ENCODE measurements at regions not wholly inside any gene's neighbourhood (a gene's known extent, or its start where the extent isn't known, plus 50 kb on each side); places are given as distances from the start of the nearest gene placed in this dataset.

DNA sequence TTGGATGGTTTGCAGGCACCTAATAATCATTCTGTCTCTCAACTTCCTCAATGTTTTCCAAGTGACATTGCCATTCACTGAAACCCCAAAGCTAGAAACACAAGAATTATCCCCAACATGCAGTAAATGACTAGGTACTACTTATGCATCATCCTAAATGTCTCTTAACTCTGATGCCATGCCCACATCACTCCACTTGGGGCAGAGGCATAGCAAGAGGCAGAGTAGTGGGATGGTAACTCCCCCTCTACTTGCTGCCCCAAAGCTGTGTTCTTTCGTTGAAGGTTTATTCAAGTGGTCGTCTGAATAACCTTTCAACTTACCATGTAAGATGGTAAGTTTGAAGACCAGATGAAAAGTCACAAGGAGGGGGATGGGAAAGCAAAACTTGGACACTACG lies 77.9 kb upstream of the SOX5 start:
- Histone ChIP-seq H3K4me2 (ENCODE audit: low read depth, low read length, poor library complexity, severe bottlenecking) (no peak overlapping the region), H3K27me3 (ENCODE audit: low read length) (no peaks in the 10 kb centered on the region), H3K9me3 (ENCODE audit: insufficient read depth, low read length) (no peaks in the 10 kb centered on the region), H3K27ac (ENCODE audit: low read depth, low read length) (no peak overlapping the region), H2AFZ (ENCODE audit: low read depth, low read length, severe bottlenecking) (no peak overlapping the region), H4K20me1 (ENCODE audit: low read depth, low read length) (no peaks in the 10 kb centered on the region), H3K9me2 (replicated peaks; ENCODE audit: insufficient read depth, low read length) (no peaks in the 10 kb centered on the region), H3F3A (ENCODE audit: insufficient read depth) (no peaks in the 10 kb centered on the region), H3K79me2 (ENCODE audit: insufficient read depth, low read length) (no peaks in the 10 kb centered on the region), H3K36me3 (ENCODE audit: low read length) (no peaks in the 10 kb centered on the region), H3K9ac (ENCODE audit: low read length) (no peak overlapping the region), H3K4me3 (ENCODE audit: insufficient read depth, low read length, poor library complexity, severe bottlenecking) (no peak overlapping the region)
- TF ChIP-seq EZH2phosphoT487 (conservative IDR thresholded peaks at IDR 0.05; ENCODE audit: low read length), result no peak
- TF ChIP-seq, protein P1, sequence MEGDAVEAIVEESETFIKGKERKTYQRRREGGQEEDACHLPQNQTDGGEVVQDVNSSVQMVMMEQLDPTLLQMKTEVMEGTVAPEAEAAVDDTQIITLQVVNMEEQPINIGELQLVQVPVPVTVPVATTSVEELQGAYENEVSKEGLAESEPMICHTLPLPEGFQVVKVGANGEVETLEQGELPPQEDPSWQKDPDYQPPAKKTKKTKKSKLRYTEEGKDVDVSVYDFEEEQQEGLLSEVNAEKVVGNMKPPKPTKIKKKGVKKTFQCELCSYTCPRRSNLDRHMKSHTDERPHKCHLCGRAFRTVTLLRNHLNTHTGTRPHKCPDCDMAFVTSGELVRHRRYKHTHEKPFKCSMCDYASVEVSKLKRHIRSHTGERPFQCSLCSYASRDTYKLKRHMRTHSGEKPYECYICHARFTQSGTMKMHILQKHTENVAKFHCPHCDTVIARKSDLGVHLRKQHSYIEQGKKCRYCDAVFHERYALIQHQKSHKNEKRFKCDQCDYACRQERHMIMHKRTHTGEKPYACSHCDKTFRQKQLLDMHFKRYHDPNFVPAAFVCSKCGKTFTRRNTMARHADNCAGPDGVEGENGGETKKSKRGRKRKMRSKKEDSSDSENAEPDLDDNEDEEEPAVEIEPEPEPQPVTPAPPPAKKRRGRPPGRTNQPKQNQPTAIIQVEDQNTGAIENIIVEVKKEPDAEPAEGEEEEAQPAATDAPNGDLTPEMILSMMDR (IDR thresholded peaks at IDR 0.05; ENCODE audit: insufficient read depth, low read length, poor library complexity, severe bottlenecking), result no peak

DNA sequence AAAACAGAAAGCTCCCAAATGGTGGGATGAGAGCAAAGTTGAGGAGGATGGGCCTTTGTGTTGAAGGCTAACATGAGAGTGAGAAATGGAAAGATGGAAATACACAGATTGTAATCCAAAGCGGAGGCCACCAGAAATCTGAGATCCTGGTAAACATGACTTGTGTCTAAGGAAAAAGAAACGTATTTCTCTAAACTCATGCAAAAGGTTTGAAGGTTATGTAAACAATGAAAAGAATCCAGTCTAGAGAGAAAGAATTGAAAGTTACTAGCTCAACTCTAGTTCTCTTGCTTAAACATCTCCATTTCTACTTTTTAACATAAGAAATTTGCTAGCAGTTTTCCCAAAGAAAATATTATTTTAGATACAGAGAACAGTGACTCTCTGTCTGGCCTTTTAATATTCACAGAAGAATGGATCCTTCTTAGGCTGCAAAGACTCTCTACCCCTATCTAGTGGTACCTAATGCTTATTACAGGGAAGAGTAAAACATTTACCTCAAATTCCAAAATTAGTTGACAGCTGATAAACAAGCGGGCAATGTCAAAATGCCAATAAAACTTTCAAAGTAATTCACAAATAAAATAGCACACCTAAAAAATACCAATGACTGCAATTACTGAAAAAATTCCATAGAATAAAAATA lies 75.8 kb upstream of the SOX5 start:
- H3K4me3 ChIP-seq (ENCODE audit: insufficient read depth, low read length, poor library complexity, severe bottlenecking), result no peak overlapping the region
- no peak overlapping the region for H3K27ac ChIP-seq (ENCODE audit: low read depth, low read length)
- H3K4me2 ChIP-seq (ENCODE audit: low read depth, low read length, poor library complexity, severe bottlenecking), result no peak overlapping the region
- H3K79me2 ChIP-seq (ENCODE audit: insufficient read depth, low read length), result no peaks in the 10 kb centered on the region
- H4K20me1 ChIP-seq (ENCODE audit: low read depth, low read length), result no peaks in the 10 kb centered on the region
- H3K9me3 ChIP-seq (ENCODE audit: insufficient read depth, low read length), result no peaks in the 10 kb centered on the region
- H3K9ac ChIP-seq (ENCODE audit: low read length), result no peak overlapping the region
- TF ChIP-seq EZH2phosphoT487 (conservative IDR thresholded peaks at IDR 0.05; ENCODE audit: low read length), result no peak
- TF ChIP-seq, protein P1 (IDR thresholded peaks at IDR 0.05; ENCODE audit: insufficient read depth, low read length, poor library complexity, severe bottlenecking), result no peak
- H3K27me3 ChIP-seq (ENCODE audit: low read length), result no peaks in the 10 kb centered on the region
- H3F3A ChIP-seq (ENCODE audit: insufficient read depth), result no peaks in the 10 kb centered on the region
- no peak overlapping the region for H2AFZ ChIP-seq (ENCODE audit: low read depth, low read length, severe bottlenecking)
- H3K36me3 ChIP-seq (ENCODE audit: low read length), result no peaks in the 10 kb centered on the region
- no peaks in the 10 kb centered on the region for H3K9me2 ChIP-seq (replicated peaks; ENCODE audit: insufficient read depth, low read length)

DNA sequence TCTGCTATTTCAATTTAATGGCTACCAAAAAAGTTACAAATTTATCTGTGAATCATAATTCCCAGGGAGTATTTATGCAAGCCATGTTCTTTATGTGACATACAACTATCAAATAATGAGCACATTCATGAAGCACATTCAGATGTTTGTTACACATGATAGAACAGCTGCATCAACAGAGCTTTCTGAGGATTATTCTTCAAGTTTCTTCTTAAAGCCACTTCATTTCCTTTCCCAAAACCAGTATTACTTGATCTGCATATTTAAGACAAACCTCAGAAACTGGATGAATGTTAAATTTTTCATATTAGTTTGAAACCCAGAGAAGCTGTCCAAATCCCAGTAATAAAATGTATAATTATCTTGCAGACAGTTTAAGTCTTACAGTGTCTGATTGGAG lies 73.6 kb upstream of the SOX5 start:
- no peak for TF ChIP-seq EZH2phosphoT487 (conservative IDR thresholded peaks at IDR 0.05; ENCODE audit: low read length)
- TF ChIP-seq, protein P1 (IDR thresholded peaks at IDR 0.05; ENCODE audit: insufficient read depth, low read length, poor library complexity, severe bottlenecking), result no peak
- H3K9ac ChIP-seq (ENCODE audit: low read length), result no peak overlapping the region
- no peak overlapping the region for H3K4me3 ChIP-seq (ENCODE audit: insufficient read depth, low read length, poor library complexity, severe bottlenecking)
- H3K4me2 ChIP-seq (ENCODE audit: low read depth, low read length, poor library complexity, severe bottlenecking), result no peak overlapping the region
- H2AFZ ChIP-seq (ENCODE audit: low read depth, low read length, severe bottlenecking), result no peak overlapping the region
- H3K9me3 ChIP-seq (ENCODE audit: insufficient read depth, low read length), result no peaks in the 10 kb centered on the region
- H4K20me1 ChIP-seq (ENCODE audit: low read depth, low read length), result no peaks in the 10 kb centered on the region
- no peaks in the 10 kb centered on the region for H3F3A ChIP-seq (ENCODE audit: insufficient read depth)
- H3K9me2 ChIP-seq (replicated peaks; ENCODE audit: insufficient read depth, low read length), result no peaks in the 10 kb centered on the region
- H3K36me3 ChIP-seq (ENCODE audit: low read length), result no peaks in the 10 kb centered on the region
- no peak overlapping the region for H3K27ac ChIP-seq (ENCODE audit: low read depth, low read length)
- no peaks in the 10 kb centered on the region for H3K79me2 ChIP-seq (ENCODE audit: insufficient read depth, low read length)
- no peaks in the 10 kb centered on the region for H3K27me3 ChIP-seq (ENCODE audit: low read length)
